GM12865 (cell line): ENCODE measurements at regions not wholly inside any gene's neighbourhood (a gene's known extent, or its start where the extent isn't known, plus 50 kb on each side); places are given as distances from the start of the nearest gene placed in this dataset.
"Not testable (repeated sequence)": the region's sequence is repeated elsewhere in the genome, so short reads cannot be mapped to it uniquely, and the experiment has no call there.

Source experiments
- DNase-seq: peaks from one replicate; pipeline ENCODE4 v3.0.0; 2010; ENCODE audit warnings: low read depth
- H3K4me3 ChIP-seq: 2 replicates; pipeline ENCODE4 v1.5.1; 2011; ENCODE audit warnings: mild to moderate bottlenecking, low read depth, low read length, control low read depth
- TF ChIP-seq, protein P1 (sequence below): IDR thresholded peaks from 2 replicates; pipeline ENCODE4 v1.5.1; 2011; ENCODE audit warnings: low read length, control low read depth, low read depth, inconsistent platforms; ENCODE audit not compliant: insufficient read depth; ENCODE audit errors: missing control alignments

DNA sequence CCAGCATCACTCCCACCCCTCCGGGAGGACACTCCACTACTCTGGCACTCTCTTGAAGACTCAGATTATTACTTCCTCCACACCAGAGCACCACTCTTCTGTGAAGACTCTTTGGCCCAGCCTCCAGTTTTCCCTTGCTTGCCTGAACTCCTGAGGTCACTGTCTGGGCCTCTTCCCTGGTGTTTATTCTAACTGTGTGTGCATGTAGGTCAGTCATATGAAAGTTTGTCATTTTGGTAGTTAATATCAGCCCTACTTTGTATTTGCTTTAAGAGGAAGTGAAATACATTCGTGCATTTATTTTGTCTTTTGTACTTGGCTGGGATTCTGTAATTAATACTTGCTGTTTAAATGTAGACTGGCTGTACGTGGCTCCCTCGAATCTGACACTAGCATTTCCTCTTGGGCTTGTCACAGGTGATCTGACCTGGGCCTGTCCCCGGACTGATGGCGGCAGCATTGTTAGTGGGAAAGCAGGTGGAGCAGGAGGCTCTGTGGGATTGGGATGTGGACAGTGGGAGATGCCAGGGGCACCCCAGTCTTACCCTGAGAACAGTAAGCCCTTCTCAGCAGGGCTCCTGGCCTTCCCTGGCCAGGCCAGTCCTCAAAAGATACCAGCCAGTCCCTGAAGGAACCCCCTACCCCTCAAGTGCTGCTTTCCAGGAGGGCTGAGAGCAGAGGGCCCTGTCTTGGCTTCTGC is 350.5 kb downstream of the CDC5L start:
- peak; percentile 54 for DNase-seq
- H3K4me3 ChIP-seq = no peak overlapping the region
- TF ChIP-seq, protein P1, sequence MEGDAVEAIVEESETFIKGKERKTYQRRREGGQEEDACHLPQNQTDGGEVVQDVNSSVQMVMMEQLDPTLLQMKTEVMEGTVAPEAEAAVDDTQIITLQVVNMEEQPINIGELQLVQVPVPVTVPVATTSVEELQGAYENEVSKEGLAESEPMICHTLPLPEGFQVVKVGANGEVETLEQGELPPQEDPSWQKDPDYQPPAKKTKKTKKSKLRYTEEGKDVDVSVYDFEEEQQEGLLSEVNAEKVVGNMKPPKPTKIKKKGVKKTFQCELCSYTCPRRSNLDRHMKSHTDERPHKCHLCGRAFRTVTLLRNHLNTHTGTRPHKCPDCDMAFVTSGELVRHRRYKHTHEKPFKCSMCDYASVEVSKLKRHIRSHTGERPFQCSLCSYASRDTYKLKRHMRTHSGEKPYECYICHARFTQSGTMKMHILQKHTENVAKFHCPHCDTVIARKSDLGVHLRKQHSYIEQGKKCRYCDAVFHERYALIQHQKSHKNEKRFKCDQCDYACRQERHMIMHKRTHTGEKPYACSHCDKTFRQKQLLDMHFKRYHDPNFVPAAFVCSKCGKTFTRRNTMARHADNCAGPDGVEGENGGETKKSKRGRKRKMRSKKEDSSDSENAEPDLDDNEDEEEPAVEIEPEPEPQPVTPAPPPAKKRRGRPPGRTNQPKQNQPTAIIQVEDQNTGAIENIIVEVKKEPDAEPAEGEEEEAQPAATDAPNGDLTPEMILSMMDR = no peak

DNA sequence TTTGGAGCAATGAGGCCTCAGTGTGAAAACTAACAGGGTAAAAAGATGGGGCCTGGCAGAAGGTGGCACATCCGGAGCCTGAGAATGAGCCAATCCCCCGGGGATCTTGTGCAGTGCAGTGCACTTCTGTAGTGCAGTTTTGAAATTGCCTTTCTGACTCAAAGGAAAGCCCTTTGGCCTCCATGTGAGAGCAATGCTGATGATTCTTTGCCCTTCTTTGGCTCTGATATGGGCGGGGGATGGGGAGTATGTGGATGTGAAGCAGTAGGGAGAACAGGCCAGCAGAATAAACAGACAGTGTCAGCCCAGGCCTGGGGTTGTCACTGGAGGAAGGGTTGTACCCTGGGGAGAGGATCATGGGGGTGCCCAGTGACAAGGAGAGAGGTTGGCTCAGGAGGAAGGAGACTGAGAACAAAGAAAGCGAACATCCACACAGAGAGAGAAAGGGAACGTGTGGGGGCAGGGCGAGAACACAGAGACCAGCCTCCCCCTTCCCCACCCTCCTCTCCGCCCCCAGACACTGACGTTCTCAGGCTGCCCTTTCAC is 351.2 kb downstream of the CDC5L start:
- TF ChIP-seq, protein P1 = no peak
- H3K4me3 ChIP-seq = no peak overlapping the region
- peak; percentile 83 for DNase-seq

DNA sequence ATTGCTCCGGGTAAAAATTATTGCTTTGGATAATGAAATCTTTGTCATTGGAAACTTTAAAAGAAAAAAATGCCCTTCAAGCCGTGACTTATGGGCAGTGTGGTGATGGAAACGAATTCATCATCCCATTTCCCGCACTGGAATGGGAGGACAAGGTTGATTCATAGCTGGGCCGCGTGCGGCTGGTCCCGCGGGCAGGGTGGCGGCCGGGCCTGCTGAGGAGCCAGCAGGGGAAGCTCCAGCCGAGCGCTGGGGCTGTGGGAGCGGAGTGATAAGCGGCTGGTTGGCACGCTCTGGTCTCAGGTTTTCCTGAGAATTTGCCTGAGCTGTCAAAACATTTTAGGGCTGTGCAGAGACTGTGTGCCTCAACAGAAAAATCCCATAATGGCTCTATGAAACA is 351.7 kb downstream of the CDC5L start:
- TF ChIP-seq, protein P1 = no peak
- no peak for DNase-seq
- H3K4me3 ChIP-seq = no peak overlapping the region

DNA sequence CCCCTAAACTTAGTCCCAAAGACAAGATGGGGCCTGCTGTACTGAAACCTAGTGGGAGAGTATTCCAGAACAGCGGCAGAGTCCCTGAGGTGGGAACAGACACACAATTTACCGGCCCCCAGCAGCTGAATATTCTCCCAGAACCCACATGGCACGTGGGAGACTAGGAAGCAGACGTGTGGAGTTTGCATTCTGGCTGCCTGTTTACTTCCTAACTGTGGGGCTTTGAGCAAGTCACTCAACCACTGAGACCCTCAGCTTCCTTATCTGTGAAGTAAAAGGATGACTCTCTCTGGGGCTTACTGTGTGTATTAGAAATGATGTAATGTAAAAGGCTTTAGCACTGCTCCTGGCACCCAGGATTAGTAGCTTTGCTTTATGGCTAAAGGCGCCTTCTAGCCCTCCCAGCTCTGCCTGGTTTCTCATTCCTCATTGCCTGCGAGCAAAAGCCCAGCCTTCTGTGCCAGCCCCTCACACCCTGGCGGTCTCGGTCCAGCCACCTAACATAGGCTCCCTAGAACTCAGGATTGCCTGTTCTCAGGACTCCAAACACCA is 353.1 kb downstream of the CDC5L start:
- no peak overlapping the region for H3K4me3 ChIP-seq
- no peak for DNase-seq
- TF ChIP-seq, protein P1 = no peak

DNA sequence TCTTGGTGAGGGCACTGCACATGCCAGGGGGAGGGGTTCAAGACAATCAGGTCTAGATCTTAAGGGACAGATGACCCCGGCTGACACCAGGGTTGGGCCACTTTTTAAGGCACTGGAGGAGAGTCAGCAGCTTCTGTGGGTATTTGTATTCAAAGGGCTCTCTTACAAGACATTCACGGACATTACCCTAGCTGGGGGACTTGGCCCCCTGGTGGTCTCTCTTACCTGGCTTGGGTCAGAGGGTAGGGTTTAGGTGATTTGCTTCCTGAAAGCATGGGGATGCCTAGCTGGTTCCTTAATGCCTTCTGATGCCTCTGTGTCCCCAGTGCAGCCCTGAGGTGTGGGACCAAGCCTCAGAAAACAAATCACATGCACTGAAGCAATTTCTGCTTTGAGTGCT is 354.7 kb downstream of the CDC5L start:
- no peak overlapping the region for H3K4me3 ChIP-seq
- DNase-seq = no peak
- TF ChIP-seq, protein P1 = no peak

DNA sequence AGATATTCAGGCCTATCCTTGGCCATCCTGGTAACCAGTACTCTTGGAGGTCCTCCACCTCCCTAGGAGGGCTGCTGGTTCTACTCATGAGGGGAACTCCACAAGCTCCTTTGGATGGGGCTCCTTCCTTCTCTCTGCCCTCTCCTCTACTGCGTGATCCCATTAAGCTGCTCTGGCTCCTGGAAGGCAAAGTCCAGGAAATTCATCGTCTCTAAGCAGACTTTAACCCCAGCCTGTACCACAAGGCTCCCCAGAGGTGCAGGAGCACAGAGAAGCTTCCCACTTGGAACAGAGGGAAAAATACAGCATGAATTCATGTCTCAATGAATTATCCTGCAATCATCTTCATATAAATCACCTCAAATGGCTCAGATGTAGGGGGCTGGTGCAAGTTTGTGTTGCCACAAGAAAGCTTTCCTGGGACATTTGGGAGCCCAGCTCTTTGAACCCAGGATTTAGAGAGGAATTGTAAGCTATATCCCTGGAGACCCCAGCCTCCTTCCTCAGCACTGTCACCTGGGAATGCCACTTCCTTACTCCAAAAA is 355.4 kb downstream of the CDC5L start:
- no peak for DNase-seq
- TF ChIP-seq, protein P1 = no peak
- H3K4me3 ChIP-seq = no peak overlapping the region

DNA sequence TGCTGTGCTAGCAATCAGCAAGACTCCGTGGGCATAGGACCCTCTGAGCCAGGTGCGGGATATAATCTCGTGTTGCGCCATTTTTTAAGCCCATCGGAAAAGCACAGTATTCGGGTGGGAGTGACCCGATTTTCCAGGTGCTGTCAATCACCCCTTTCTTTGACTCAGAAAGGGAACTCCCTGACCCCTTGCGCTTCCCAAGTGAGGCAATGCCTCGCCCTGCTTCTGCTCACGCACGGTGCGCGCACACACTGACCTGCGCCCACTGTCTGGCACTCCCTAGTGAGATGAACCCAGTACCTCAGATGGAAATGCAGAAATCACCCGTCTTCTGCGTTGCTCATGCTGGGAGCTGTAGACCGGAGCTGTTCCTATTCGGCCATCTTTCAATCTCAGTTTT is 372.6 kb downstream of the CDC5L start:
- not testable (repeated sequence) for H3K4me3 ChIP-seq

More for the DNA sequence above, 372.6 kb downstream of the CDC5L start:
- not testable (repeated sequence) for DNase-seq
